GM18858 (cell line): ENCODE measurements at regions not wholly inside any gene's neighbourhood (a gene's known extent, or its start where the extent isn't known, plus 50 kb on each side); places are given as distances from the start of the nearest gene placed in this dataset.
"Not testable (repeated sequence)": the region's sequence is repeated elsewhere in the genome, so short reads cannot be mapped to it uniquely, and the experiment has no call there.

Source experiments
- ATAC-seq: cut with Tn5 transposase; IDR thresholded peaks from one replicate; pipeline ENCODE4 v1.9.1; 2021; ENCODE audit not compliant: unreplicated experiment

DNA sequence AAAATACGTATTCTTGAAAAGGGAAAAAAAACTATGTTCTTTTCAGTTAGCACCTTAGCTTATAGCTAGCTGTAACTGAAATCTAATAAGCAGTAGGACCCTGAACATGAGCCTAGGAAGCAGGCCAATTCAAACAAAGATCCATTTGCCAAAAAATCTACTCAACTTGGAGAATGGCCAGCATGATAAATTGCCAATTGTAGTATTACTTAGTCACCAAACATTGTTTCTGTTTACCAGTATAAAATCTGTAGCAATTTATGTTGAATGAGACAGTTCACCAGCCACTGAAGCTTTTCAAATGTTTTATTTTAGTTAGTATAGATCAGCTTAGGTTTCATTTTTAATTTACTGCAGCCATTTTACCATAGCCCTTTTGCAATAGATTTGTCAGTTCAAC is 323.6 kb upstream of the DIPK2B start:
- no peak for ATAC-seq

DNA sequence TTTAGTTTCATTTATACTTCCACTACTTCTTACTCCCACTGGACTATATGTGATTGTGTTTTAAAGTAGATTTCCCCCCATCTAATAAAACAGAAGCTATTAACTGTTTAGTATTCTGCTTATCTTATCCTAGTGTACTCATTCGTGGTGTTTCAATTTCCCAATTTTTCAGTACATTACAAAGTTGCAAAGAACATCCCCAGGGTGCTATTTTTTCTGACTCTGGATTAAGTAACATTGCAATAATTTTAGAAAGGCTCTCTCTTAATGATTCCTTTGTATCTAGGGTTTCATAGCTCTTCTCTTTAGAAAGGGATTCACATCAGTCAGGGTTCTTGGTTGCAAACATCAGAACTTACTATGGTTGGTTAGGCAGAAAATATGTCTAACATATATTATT is 317.9 kb upstream of the DIPK2B start:
- no peak for ATAC-seq

DNA sequence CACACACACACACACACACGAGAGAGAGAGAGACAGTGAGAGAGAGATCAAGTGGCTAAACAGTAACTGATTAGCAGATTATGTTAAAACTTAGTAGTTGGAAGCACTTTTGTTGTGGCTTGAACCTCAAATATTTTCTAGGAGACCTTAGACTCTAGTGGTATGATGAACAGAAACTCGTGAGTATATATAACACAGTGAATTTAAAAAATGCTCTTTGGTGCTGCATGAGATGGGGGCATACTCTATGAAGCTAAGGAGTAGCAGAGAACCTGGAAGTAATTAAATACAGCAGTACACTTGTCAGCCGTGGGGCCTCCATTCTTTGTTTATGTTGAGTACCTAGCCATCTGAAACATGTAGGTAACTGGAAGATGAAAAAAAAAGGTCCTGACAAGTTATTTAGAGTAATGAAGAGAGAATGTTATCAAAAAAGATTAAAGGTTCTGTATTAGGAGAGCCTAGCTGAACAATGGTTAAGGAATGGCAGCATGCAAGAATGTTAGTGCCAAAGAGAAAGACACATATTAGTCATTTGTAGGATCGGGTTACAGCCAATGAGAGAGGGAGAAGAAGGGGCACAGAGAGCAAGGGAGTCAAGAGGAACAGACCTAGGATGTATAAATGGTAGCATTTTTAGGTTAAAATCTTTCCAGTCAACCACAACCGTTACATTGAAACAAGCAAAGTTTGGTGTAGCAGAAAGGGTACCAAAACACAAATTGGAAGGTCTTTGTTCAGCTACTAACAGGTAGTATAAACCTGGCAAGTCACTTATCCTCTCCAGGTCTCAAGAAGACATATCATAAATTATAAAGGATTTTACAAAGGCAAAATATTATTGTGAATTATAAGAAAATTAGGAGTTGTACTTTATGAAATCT is 316.7 kb upstream of the DIPK2B start:
- ATAC-seq: no peak

DNA sequence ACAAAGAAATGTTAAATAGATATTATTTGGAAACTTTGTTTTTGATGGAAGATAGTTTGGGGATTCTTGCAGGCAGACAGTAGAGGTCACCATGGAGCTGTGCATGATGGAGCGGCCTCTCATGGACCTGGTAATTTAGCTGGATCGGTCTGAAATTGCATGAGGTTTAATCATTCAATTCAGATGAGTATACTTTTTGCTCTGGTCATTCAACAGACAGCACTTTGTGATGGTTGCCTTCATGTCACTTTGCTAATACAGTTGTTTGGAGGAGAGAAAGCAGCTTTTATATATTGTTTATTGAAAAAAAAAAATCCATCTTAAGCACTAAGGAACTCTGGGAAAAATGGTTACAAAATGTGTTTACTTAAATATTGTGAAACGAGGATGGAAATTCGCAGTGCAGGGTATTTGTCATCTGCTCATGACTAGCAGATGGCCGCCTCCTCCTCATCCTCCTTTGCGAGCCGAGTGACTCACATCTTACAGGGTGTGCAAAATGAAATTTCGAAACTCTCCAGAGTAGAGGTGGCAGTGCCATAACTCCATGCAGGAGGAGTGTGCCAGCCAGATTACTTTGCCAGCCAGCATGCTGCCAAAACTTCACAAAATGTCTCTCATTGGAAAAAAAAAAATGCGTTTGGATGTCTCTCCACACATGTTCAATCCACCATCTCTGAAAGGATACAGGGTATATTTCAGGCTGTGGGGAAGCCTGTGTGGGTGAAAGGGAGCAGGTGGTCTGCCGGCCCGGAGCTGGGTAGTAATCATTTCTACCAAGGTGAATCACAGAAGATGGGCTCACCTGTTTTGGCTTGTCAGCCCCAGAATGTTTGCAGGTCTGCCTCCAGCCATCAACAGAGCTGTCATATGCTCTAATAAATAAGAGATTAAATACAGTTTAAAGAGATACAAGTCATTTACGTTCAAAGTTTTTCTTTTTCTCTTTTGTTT is 314.9 kb upstream of the DIPK2B start:
- ATAC-seq: no peak

DNA sequence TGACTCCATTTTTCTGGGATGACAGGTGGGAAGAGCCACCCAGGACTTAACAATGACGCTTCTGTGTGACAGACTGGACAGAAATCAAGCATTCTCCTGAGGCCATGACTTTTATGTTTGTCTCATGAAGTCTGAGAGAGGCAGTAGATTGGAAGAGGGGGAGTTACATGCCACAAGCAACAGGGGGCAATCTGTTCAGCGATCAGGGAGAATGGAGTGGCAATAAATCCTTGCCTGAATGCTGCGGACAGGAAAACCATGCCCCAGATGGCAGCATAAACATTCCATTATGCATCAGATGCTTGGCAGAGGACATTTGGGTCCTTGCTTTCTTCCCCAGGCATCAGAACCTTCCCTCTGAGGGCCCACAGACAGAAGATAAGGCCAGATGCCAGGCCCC is 312.4 kb upstream of the DIPK2B start:
- ATAC-seq: no peak

DNA sequence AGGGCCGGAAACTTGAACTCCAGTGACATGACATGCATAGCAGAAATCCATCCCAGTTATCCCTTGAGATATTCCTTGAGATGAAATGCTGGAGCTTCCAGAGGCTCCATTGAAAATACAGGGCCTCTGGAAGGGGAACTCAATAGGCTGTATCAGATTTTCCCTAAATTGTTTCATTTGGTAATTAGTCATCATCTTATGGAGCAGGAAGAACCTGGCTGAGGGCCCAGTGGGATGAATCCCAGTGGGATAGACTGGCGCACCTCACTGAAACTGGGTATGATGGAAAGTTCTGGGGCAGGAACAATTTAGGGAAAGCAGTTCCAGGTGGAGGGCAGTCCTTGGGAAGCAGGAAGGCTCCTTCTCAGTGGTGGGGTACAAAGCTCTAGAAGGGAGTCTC is 307.8 kb upstream of the DIPK2B start:
- no peak for ATAC-seq

DNA sequence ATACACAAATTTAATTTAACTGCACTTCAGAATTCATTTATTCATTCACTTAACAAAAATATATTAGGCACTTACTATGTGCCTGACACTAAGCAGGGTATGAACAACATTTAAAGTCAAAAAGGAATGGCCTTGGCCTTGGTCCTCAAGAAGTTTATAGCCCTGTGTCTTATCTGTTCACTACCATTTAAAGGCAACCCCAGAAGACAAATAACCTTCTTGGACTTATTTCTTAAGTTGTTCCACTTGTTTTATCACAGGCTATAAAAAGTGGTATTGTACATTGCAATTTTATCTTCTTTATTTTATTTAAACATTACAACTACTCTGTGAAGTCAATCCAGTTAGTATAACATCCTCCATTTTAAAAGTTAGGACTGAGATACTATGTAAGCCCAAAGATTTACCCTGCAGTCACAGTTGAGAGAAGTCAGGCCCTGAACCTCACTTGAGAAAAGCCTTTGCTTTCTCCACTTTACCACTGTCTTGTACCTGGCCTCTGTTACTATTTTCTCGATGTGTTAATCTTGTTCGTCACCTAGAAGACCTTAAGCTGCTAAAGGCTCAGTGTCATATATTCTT is 305.6 kb upstream of the DIPK2B start:
- no peak for ATAC-seq

DNA sequence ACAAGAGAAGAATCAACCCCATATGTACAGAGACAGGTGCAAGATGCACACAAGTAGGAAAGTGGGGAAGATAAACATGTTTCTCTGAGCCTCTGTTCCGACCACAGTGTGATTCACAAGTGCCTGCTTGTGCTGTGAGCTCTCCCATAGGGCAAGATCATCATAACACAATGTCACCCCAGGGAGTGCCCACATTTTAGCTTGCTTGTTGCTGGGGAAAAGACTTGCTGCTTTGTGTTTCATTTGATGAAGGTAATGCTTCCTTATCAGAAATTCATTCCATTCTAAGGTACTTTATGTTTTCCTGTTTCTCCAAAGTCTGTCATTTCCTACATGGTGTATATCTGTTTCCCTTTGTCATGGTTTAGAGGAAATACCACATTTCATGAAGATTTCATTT is 304.5 kb upstream of the DIPK2B start:
- no peak for ATAC-seq

DNA sequence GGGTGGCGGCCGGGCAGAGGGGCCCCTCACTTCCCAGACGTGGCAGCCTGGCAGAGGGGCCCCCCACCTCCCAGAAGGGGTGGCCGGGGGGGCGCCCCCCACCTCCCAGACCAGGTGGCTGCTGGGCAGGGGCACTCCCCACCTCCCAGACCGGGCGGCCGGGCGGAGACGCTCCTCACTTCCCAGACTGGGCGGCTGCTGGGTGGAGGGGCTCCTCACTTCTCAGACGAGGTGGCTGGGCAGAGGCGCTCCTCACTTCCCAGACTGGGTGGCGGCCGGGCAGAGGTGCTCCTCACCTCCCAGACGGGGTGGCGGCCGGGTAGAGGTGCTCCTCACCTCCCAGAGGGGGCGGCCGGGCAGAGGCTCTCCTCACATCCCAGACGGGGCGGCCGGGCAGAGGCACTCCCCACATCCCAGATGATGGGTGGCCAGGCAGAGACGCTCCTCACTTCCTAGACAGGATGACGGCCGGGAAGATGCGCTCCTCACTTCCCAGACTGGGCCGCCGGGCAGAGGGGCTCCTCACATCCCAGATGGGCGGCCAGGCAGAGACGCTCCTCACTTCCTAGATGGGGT is 303.2 kb upstream of the DIPK2B start:
- not testable (repeated sequence) for ATAC-seq

DNA sequence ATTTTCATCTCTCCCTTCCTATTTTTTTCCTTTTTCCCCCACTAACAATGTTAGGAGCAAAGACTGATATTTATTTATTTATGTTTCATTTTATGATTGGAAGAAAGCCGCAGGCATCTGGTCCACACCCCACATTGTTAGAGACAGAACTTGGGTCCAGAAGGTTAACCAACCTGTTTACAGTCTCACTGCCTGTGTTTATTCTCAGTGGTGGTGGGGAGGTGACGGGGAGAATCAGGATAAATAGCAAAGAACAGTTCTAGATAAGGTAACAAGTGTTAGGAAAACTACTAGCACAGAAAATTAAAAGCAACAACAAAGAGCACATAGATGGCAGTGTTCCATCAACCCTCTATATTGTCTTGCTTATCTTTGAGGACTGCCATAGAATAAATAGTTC is 301.7 kb upstream of the DIPK2B start:
- ATAC-seq: no peak

DNA sequence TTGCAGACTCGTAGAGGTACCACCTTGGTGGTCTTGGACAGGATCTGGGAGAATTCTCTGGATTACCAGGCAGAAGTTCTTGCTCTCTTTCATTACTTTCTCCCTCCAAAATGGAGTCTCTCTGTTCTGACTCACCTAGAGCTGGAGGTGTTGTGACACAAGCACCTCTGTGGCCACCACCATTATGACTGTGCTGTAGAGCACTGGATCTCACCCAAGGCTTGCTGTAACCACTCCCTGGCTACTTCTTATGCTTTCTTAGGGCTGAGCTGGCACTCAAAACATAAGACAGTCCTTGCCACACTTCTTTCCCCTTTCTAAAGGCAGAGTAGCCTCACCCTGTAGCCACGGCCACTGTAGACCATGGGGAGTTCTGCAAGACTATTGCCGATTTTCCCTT is 296.6 kb upstream of the DIPK2B start:
- ATAC-seq: no peak

DNA sequence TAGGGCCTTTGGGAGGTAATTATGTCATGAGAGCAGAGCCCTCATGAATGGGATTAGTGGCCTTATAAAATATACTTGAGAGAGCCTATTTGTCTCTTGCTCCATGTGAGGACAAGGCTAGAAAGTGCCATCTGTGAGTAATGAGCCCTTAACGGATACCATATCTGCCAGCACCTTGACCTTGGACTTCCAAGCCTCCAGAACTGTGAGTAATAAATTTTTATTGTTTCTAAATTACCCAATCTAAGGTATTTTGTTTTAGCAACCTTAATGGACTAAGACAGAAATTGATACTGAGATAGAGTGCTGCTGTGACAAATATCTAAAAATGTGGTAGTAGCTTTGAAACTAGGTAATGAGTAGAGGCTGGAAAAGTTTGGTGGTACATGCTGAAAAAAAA is 285.0 kb upstream of the DIPK2B start:
- ATAC-seq: no peak

DNA sequence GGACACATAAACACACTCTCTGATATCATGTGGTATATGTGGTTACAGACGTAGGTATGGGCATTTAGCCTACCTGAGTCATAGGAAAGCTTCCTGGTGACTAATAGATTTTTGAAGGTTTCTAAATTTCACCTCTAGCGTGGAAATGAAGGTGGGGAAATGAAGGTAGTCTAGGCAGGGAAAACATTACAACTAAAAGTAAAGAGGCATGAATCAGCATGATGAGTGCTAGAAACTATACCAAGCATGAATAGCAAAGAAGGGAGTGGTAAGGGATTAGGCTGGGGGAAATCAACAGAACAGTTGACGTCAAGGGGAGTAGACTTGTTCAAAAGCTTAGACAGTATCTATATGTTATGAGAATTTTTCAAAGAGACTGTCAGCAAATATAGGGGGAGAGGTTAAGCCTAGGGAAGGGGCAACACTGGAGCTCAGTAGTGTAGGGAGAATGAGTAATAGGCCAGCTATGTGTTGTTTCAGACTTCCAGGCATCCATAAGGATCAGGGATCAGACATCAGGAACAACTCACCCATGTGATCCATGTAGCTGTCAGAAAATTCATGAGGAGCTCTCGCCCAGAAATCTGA is 279.3 kb upstream of the DIPK2B start:
- no peak for ATAC-seq

DNA sequence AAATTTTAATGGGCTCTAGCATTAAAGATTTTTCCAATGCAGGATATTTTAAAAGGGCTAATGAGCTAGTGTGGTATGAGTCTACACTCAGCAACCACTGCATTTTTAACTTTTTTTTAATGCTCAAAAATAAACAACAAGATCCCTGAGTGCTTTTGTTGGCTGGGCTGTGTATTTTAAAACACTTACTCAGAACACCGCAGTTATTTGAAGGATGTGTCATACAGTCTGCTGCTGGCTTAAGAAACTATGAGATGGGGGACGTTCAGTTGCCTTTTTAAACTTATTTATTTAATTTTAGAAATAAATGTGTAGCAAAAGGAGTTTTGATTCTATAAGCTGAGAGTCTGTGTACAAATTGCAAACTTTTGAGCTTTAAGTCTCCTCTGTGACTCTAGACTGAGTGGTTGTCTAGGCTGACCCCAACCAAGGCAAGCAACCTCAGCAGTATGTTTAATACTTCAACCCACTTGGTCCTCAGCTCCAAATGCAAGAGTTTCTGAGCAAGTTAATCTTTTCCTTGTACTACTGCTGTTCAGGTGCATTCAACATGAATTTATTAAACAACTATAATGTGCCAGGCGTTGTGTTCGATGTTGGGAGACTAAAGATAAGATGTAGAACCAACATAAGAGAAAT is 278.6 kb upstream of the DIPK2B start:
- no peak for ATAC-seq

DNA sequence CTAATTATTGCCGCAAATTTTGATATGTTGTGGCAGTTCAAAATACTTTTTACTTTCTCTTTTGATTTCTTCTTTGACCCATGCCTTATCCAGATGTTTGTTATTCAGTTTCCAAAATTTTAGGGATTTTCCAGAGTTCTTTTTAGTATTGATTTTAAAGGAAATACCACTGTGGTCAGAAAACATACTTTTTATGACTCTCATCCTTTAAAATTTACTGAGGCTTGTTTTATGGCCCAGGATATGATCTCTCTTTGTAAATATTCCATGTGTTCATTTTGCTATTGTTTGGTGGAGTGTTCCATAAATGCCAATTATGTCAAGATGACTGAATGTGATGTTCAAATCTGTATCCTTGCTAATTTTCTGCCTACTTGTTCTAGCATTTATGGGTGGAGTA is 272.3 kb upstream of the DIPK2B start:
- no peak for ATAC-seq

DNA sequence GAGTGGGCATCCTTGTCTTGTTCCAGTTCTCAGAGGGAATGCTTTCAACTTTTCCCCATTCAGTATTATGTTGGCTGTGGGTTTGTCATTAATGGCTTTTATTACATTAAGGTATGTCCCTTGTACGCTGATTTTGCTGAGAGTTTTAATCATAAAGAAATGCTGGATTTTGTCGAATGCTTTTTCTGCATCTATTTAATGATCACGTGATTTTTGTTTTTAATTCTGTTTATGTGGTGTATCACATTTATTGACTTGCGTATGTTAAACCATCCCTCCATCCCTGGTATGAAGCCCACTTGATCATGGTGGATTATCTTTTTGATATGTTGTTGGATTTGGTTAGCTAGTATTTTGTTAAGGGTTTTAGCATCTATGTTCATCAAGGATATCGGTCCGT is 266.9 kb upstream of the DIPK2B start:
- ATAC-seq: not testable (repeated sequence)

DNA sequence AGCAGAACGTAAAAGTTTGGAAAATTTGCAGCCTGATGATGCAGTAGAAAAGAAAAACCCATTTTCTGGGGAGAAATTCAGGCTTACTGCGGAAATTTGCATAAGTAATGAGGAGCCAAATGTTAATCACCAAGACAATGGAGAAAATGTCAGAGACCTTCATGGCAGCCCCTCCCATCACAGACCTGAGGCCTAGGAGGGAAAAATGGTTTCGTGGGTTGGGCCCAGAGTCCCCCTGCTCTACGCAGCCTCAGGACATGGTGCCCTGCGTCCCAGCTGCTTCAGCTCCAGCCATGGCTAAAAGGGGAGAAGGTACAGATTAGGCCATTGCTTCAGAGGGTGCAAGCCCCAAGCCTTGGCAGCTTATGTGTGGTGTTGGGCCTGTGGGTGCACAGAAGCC is 255.1 kb upstream of the DIPK2B start:
- not testable (repeated sequence) for ATAC-seq

DNA sequence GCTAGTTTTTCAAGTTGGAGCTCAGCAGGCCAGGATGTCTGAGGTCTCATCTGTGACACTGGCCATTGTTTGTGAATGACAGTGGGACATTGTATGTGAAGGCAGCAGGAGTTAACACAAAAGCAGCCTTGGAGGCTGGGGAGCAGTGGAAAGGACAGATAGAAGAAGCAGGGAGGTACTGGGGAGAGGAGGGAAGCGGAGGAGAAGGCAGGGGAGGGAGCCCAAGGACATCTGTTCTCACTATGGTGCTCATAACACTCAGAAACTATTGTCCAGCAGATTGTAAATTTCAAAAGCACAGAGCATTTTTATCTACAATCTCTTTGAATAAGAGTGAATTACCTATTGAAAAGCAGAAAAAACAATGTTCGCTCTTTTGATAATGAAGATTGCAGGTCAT is 253.6 kb upstream of the DIPK2B start:
- ATAC-seq: no peak

DNA sequence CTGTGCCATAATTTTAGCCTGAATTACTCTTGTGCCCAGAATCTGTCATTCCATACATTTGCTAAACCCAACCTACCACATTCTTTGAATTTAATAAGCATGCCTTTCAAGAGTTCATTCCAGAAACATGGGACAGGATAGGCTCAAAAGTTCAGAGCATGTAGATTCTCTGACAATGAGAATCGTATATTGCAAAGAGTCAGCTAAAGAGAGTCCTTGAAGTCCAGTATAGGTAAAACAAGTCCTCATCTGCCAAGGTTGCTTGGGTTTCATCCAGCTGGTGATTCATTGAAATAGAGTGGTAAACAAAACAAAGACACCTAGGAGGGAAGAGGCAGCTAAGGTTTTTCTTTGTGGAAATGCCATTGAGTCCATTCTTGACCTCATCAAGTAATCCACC is 249.3 kb upstream of the DIPK2B start:
- no peak for ATAC-seq

DNA sequence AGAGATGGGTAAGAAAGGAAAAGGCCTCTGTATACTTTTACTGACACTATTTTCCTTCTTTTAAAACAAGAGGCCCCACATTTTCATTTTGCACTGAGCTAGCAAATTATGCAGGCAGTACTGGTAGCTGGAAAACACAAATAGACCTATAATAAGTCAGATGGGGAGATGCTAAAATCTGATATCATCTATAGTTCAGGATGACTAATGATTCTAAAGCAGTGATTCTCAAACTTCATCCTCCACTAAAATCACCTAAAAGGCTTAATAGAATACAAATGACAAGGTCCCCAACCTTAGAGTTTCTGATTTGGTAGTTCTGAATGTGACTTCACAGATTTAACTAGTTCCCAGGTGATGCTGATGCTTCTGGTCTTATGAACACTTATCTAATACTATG is 247.3 kb upstream of the DIPK2B start:
- ATAC-seq: no peak
